WTC11 (cell line): ENCODE measurements at regions not wholly inside any gene's neighbourhood (a gene's known extent, or its start where the extent isn't known, plus 50 kb on each side); places are given as distances from the start of the nearest gene placed in this dataset.

ENCODE experiments used
- ATF1 ChIP-seq: sonication (generic); formaldehyde crosslinking; IDR thresholded peaks from 2 replicates; pipeline ENCODE4 v1.8.1; 2023; ENCODE audit warnings: mild to moderate bottlenecking, moderate library complexity, missing genetic modification reagents
- CTCF ChIP-seq: fragments of 200-600 bp; IDR thresholded peaks from 2 replicates; pipeline ENCODE4 v1.8.0; 2022; ENCODE audit warnings: antibody characterized with exemption
- NFE2L1 ChIP-seq: sonication (generic); formaldehyde crosslinking; IDR thresholded peaks from 2 replicates; pipeline ENCODE4 v1.8.1; 2023; ENCODE audit warnings: missing genetic modification reagents
- NFYB ChIP-seq: sonication (generic); formaldehyde crosslinking; conservative IDR thresholded peaks from 2 replicates; pipeline ENCODE4 v1.8.0; 2022; ENCODE audit warnings: low read depth, missing genetic modification reagents
- ZNF416 ChIP-seq: fragments of 250-450 bp; sonication (Bioruptor Pico); IDR thresholded peaks from 2 replicates; pipeline ENCODE4 v1.9.0; 2021; ENCODE audit warnings: mild to moderate bottlenecking, inconsistent platforms

- TF ChIP-seq CTCF (no peak), NFE2L1 (CRISPR knock-in tag) (no peak), ZNF416 (CRISPR knock-in tag) (no peak), ATF1 (no peak), NFYB (CRISPR knock-in tag) (no peak)
Observed at GRCh38 chr1:30166174-30166573, 557.2 kb downstream of the MATN1 start.
